ENCODE measurements at regions not wholly inside any gene's neighbourhood (a gene's known extent, or its start where the extent isn't known, plus 50 kb on each side); places are given as distances from the start of the nearest gene placed in this dataset.
A peak's percentile ranks its signal among the peaks of the same experiment; 100 is the strongest.

GRCh38 chr2:42878581-42878980 lies 86.2 kb upstream of the HAAO start:
- Mint-ChIP-seq H3K4me1 (peaks cover 16 to 20% (median 18%) of the 10 kb centered on the region in 3 donors), H3K36me3 (no peaks in the 10 kb centered on the region), H3K9me3 (no peaks in the 10 kb centered on the region), H3K27ac (no peak overlapping the region), H3K4me3 (no peak overlapping the region), H3K27me3 (no peaks in the 10 kb centered on the region)
- DNase-seq = no peak
- no peaks in the 10 kb centered on the region for H3K36me3 ChIP-seq (ENCODE audit: control insufficient read depth in 2 of 2, extremely low read depth in 1 of 2, insufficient read depth in 1 of 2, low read length in 1 of 2)
- peak in 2 of 4 experiments; percentile 36 to 44 for ATAC-seq (replicated peaks in 1 of 4)
- H3K27ac ChIP-seq (ENCODE audit: low read length) = no peak overlapping the region
- no peaks in the 10 kb centered on the region for H3K27me3 ChIP-seq (replicated peaks in 1 of 2; ENCODE audit: control insufficient read depth in 2 of 2, extremely low read depth in 1 of 2, insufficient read depth in 2 of 2, low read length in 1 of 2)
- no CpG with 5 or more reads among the region's 4 CpGs for WGBS (ENCODE audit: insufficient coverage)
- H3K4me1 ChIP-seq (ENCODE audit: control insufficient read depth in 1 of 2, extremely low read depth in 1 of 2, insufficient read depth in 2 of 2, low read length in 2 of 2) = peaks cover 7 to 14% of the 10 kb centered on the region in 2 experiments
- no peak overlapping the region for H3K4me3 ChIP-seq (ENCODE audit: control insufficient read depth in 1 of 2, extremely low read depth in 1 of 2, low read length in 1 of 2)
- ChIA-PET CTCF (no interaction called here), POLR2A (no interaction called here)
- no peaks in the 10 kb centered on the region for H3K9me3 ChIP-seq

- ChIA-PET POLR2A (no interaction called here), CTCF (no interaction called here)
- no peak overlapping the region for H3K27ac ChIP-seq (ENCODE audit: low read length)
- ATAC-seq (replicated peaks in 1 of 4) (no peak), DNase-seq (no peak)
- H3K9me3 ChIP-seq = no peaks in the 10 kb centered on the region
- H3K4me1 ChIP-seq (ENCODE audit: control insufficient read depth in 1 of 2, extremely low read depth in 1 of 2, insufficient read depth in 2 of 2, low read length in 2 of 2) = peaks cover 7 to 14% of the 10 kb centered on the region in 2 experiments
- no peaks in the 10 kb centered on the region for H3K36me3 ChIP-seq (ENCODE audit: control insufficient read depth in 2 of 2, extremely low read depth in 1 of 2, insufficient read depth in 1 of 2, low read length in 1 of 2)
- no peaks in the 10 kb centered on the region for H3K27me3 ChIP-seq (replicated peaks in 1 of 2; ENCODE audit: control insufficient read depth in 2 of 2, extremely low read depth in 1 of 2, insufficient read depth in 2 of 2, low read length in 1 of 2)
- Mint-ChIP-seq H3K4me3 (no peak overlapping the region), H3K9me3 (no peaks in the 10 kb centered on the region), H3K27me3 (no peaks in the 10 kb centered on the region), H3K4me1 (peaks cover 16 to 20% (median 18%) of the 10 kb centered on the region in 3 donors), H3K27ac (no peak overlapping the region), H3K36me3 (no peaks in the 10 kb centered on the region)
- no peak overlapping the region for H3K4me3 ChIP-seq (ENCODE audit: control insufficient read depth in 1 of 2, extremely low read depth in 1 of 2, low read length in 1 of 2)
- WGBS (ENCODE audit: insufficient coverage) = 100% methylated on average over 1 of the region's 1 CpG
Measured at GRCh38 chr2:42877936-42878335, 85.6 kb upstream of the HAAO start.

- H3K27ac Mint-ChIP-seq = no peak overlapping the region
- no peak overlapping the region for H3K4me3 ChIP-seq (ENCODE audit: control insufficient read depth in 1 of 2, extremely low read depth in 1 of 2, low read length in 1 of 2)
- POLR2A ChIA-PET = no interaction called here
- peaks cover 7 to 14% of the 10 kb centered on the region in 2 experiments for H3K4me1 ChIP-seq (ENCODE audit: control insufficient read depth in 1 of 2, extremely low read depth in 1 of 2, insufficient read depth in 2 of 2, low read length in 2 of 2)
- CTCF ChIA-PET = interaction anchor here in 1 of 2 donors (0.6 kb wide), 1 partner anchor 12 kb away, joined by 3 read pairs; no protein-coding TSS in a partner anchor
- no peaks in the 10 kb centered on the region for H3K27me3 Mint-ChIP-seq
- 100% methylated on average over 2 of the region's 3 CpGs for WGBS (ENCODE audit: insufficient coverage)
- peaks cover 16 to 20% (median 18%) of the 10 kb centered on the region in 3 donors for H3K4me1 Mint-ChIP-seq
- H3K27me3 ChIP-seq (replicated peaks in 1 of 2; ENCODE audit: control insufficient read depth in 2 of 2, extremely low read depth in 1 of 2, insufficient read depth in 2 of 2, low read length in 1 of 2) = no peaks in the 10 kb centered on the region
- no peaks in the 10 kb centered on the region for H3K9me3 ChIP-seq
- DNase-seq (no peak), ATAC-seq (replicated peaks in 1 of 4) (no peak)
- no peaks in the 10 kb centered on the region for H3K9me3 Mint-ChIP-seq
- no peaks in the 10 kb centered on the region for H3K36me3 ChIP-seq (ENCODE audit: control insufficient read depth in 2 of 2, extremely low read depth in 1 of 2, insufficient read depth in 1 of 2, low read length in 1 of 2)
- H3K27ac ChIP-seq (ENCODE audit: low read length) = no peak overlapping the region
- H3K36me3 Mint-ChIP-seq = no peaks in the 10 kb centered on the region
- H3K4me3 Mint-ChIP-seq = no peak overlapping the region
Measured at GRCh38 chr2:42877511-42877910, 85.1 kb upstream of the HAAO start.

- H3K36me3 ChIP-seq (ENCODE audit: control insufficient read depth in 2 of 2, extremely low read depth in 1 of 2, insufficient read depth in 1 of 2, low read length in 1 of 2) = no peaks in the 10 kb centered on the region
- ATAC-seq (replicated peaks in 1 of 4) (no peak), DNase-seq (no peak)
- H3K4me1 ChIP-seq (ENCODE audit: control insufficient read depth in 1 of 2, extremely low read depth in 1 of 2, insufficient read depth in 2 of 2, low read length in 2 of 2) = peaks cover 7 to 14% of the 10 kb centered on the region in 2 experiments
- Mint-ChIP-seq H3K36me3 (no peaks in the 10 kb centered on the region), H3K9me3 (no peaks in the 10 kb centered on the region), H3K4me1 (peaks cover 16 to 20% (median 18%) of the 10 kb centered on the region in 3 donors), H3K27ac (no peak overlapping the region), H3K4me3 (no peak overlapping the region), H3K27me3 (no peaks in the 10 kb centered on the region)
- no peaks in the 10 kb centered on the region for H3K9me3 ChIP-seq
- ChIA-PET POLR2A (no interaction called here), CTCF (interaction anchor here in 1 of 2 donors (0.6 kb wide), 1 partner anchor 95 kb away, joined by 3 read pairs; no protein-coding TSS in a partner anchor)
- WGBS (ENCODE audit: insufficient coverage) = 95% methylated on average over 10 of the region's 11 CpGs
- H3K27me3 ChIP-seq (replicated peaks in 1 of 2; ENCODE audit: control insufficient read depth in 2 of 2, extremely low read depth in 1 of 2, insufficient read depth in 2 of 2, low read length in 1 of 2) = no peaks in the 10 kb centered on the region
- H3K4me3 ChIP-seq (ENCODE audit: control insufficient read depth in 1 of 2, extremely low read depth in 1 of 2, low read length in 1 of 2) = no peak overlapping the region
- no peak overlapping the region for H3K27ac ChIP-seq (ENCODE audit: low read length)
Measured at GRCh38 chr2:42876326-42876751, 84.0 kb upstream of the HAAO start.

GRCh38 chr2:42875880-42876279 lies 83.5 kb upstream of the HAAO start:
- ChIA-PET CTCF (interaction anchor here in 1 of 2 donors (0.6 kb wide), 1 partner anchor 95 kb away, joined by 3 read pairs; no protein-coding TSS in a partner anchor), POLR2A (no interaction called here)
- no peak overlapping the region for H3K4me3 Mint-ChIP-seq
- no peaks in the 10 kb centered on the region for H3K36me3 Mint-ChIP-seq
- H3K4me1 Mint-ChIP-seq = peaks cover 16 to 20% (median 18%) of the 10 kb centered on the region in 3 donors
- 55% methylated on average over 3 of the region's 3 CpGs for WGBS (ENCODE audit: insufficient coverage)
- no peaks in the 10 kb centered on the region for H3K9me3 ChIP-seq
- H3K4me3 ChIP-seq (ENCODE audit: control insufficient read depth in 1 of 2, extremely low read depth in 1 of 2, low read length in 1 of 2) = no peak overlapping the region
- H3K27me3 Mint-ChIP-seq = no peaks in the 10 kb centered on the region
- no peak overlapping the region for H3K27ac Mint-ChIP-seq
- H3K4me1 ChIP-seq (ENCODE audit: control insufficient read depth in 1 of 2, extremely low read depth in 1 of 2, insufficient read depth in 2 of 2, low read length in 2 of 2) = peaks cover 7 to 14% of the 10 kb centered on the region in 2 experiments
- no peak overlapping the region for H3K27ac ChIP-seq (ENCODE audit: low read length)
- DNase-seq = no peak
- ATAC-seq (replicated peaks in 1 of 4) = no peak
- no peaks in the 10 kb centered on the region for H3K9me3 Mint-ChIP-seq
- H3K27me3 ChIP-seq (replicated peaks in 1 of 2; ENCODE audit: control insufficient read depth in 2 of 2, extremely low read depth in 1 of 2, insufficient read depth in 2 of 2, low read length in 1 of 2) = no peaks in the 10 kb centered on the region
- H3K36me3 ChIP-seq (ENCODE audit: control insufficient read depth in 2 of 2, extremely low read depth in 1 of 2, insufficient read depth in 1 of 2, low read length in 1 of 2) = no peaks in the 10 kb centered on the region

GRCh38 chr2:42874949-42875801 lies 82.8 kb upstream of the HAAO start:
- Histone ChIP-seq H3K4me1 (ENCODE audit: control insufficient read depth in 1 of 2, extremely low read depth in 1 of 2, insufficient read depth in 2 of 2, low read length in 2 of 2) (peaks cover 7 to 14% of the 10 kb centered on the region in 2 experiments), H3K27me3 (replicated peaks in 1 of 2; ENCODE audit: control insufficient read depth in 2 of 2, extremely low read depth in 1 of 2, insufficient read depth in 2 of 2, low read length in 1 of 2) (no peaks in the 10 kb centered on the region), H3K36me3 (ENCODE audit: control insufficient read depth in 2 of 2, extremely low read depth in 1 of 2, insufficient read depth in 1 of 2, low read length in 1 of 2) (no peaks in the 10 kb centered on the region), H3K27ac (ENCODE audit: low read length) (no peak overlapping the region), H3K9me3 (no peaks in the 10 kb centered on the region), H3K4me3 (ENCODE audit: control insufficient read depth in 1 of 2, extremely low read depth in 1 of 2, low read length in 1 of 2) (no peak overlapping the region)
- Mint-ChIP-seq H3K27me3 (no peaks in the 10 kb centered on the region), H3K4me1 (peaks cover 16 to 20% (median 18%) of the 10 kb centered on the region in 3 donors), H3K27ac (no peak overlapping the region), H3K36me3 (no peaks in the 10 kb centered on the region), H3K4me3 (no peak overlapping the region), H3K9me3 (no peaks in the 10 kb centered on the region)
- CTCF ChIA-PET = interaction anchor here in 1 of 2 donors (1.0 kb wide), 1 partner anchor 605 kb away, joined by 3 read pairs; no protein-coding TSS in a partner anchor
- DNase-seq (no peak), ATAC-seq (replicated peaks in 1 of 4) (no peak)
- POLR2A ChIA-PET = no interaction called here
- 83% methylated on average over 10 of the region's 20 CpGs for WGBS (ENCODE audit: insufficient coverage)

Data from T-cell (primary cell).